ENCODE measurements at regions not wholly inside any gene's neighbourhood (a gene's known extent, or its start where the extent isn't known, plus 50 kb on each side); places are given as distances from the start of the nearest gene placed in this dataset.

DNA sequence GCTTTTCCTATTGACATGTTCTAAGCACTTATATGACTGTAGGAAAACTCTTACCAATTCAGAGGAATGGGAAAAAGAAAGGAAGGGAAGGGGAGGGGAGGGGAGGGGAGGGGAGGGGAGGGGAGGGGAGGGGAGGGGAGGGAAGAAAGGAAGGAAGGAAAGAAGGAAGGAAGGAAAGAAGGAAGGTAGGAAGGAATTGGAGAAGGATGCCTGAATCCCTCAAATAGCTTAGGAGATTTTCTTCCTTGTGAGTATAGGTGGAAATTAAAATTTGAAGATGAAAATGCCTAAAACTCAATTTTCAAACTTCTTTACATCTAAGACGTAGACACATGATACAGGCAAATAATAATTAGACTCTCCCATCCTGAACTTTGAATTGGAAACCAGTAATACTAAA, 463.1 kb downstream of the SATB2 start:
- Histone ChIP-seq H3K4me2 (ENCODE audit: insufficient read depth, low read length) (no peak overlapping the region), H3K9me1 (ENCODE audit: control insufficient read depth, insufficient read depth, low read length) (no peaks in the 10 kb centered on the region), H3K27me3 (ENCODE audit: control insufficient read depth in 2 of 2, insufficient read depth in 2 of 2, low read length in 2 of 2) (no peaks in the 10 kb centered on the region), H3K4me3 (no peak overlapping the region), H3K4me1 (replicated peaks in 1 of 2; ENCODE audit: control insufficient read depth in 2 of 2, insufficient read depth in 2 of 2, low read length in 2 of 2) (no peaks in the 10 kb centered on the region), H3K79me2 (ENCODE audit: control insufficient read depth, insufficient read depth, low read length) (no peaks in the 10 kb centered on the region), H3K27ac (ENCODE audit: extremely low read depth, low read depth, low read length) (no peak overlapping the region), H3K9me3 (replicated peaks; ENCODE audit: control insufficient read depth, insufficient read depth, low read depth, low read length) (no peaks in the 10 kb centered on the region), H2AFZ (ENCODE audit: low read depth, low read length) (no peak overlapping the region), H4K20me1 (replicated peaks; ENCODE audit: control insufficient read depth, insufficient read depth, low read length) (no peaks in the 10 kb centered on the region), H3K9ac (ENCODE audit: insufficient read depth in 1 of 2, low read depth in 2 of 2, low read length in 2 of 2) (no peak overlapping the region), H3K36me3 (ENCODE audit: control insufficient read depth, insufficient read depth, low read length) (no peaks in the 10 kb centered on the region)
- WGBS (ENCODE audit: insufficient coverage, low coverage, missing lambda C conversion rate) = no CpG with 5 or more reads among the region's 1 CpG
- in situ Hi-C loops (cut with MboI) = no loop called here
- DNase-seq (ENCODE audit: extremely low read depth in 1 of 4, low spot score in 3 of 4) = no peak
- TF ChIP-seq ZSCAN32 (CRISPR knock-in tag; IDR thresholded peaks at IDR 0.05) (no peak), MEF2A (IDR thresholded peaks at IDR 0.05; ENCODE audit: control insufficient read depth, low read depth, low read length) (no peak)
- ChIA-PET POLR2A (no interaction called here), CTCF (ENCODE audit: low intra/inter-chr PET ratio) (no interaction called here)
- FAIRE-seq = no peak
- BruUV-seq (replicated peaks) = no TSS peak
- intact Hi-C loops (cut with micrococcal nuclease) = no loop called here
- no peak for ATAC-seq

DNA sequence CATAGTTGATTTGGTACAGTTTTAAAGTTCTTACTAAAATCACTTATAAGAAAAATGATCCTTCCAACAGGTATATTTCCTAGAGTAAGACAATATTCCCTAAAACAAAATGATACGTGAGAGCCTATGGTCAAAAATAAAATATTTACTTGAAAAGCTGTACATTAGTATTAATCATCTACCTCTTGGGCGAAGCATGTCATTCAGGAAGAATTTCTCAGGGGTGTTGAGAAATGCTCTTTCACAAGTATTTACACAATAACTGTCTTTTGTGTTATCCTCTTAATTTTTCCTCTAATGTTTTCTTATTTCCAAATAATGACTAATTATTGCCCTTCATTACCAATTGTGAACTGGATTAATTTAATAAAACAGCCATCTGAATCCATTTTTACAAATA, 466.3 kb downstream of the SATB2 start:
- TF ChIP-seq, protein P1, sequence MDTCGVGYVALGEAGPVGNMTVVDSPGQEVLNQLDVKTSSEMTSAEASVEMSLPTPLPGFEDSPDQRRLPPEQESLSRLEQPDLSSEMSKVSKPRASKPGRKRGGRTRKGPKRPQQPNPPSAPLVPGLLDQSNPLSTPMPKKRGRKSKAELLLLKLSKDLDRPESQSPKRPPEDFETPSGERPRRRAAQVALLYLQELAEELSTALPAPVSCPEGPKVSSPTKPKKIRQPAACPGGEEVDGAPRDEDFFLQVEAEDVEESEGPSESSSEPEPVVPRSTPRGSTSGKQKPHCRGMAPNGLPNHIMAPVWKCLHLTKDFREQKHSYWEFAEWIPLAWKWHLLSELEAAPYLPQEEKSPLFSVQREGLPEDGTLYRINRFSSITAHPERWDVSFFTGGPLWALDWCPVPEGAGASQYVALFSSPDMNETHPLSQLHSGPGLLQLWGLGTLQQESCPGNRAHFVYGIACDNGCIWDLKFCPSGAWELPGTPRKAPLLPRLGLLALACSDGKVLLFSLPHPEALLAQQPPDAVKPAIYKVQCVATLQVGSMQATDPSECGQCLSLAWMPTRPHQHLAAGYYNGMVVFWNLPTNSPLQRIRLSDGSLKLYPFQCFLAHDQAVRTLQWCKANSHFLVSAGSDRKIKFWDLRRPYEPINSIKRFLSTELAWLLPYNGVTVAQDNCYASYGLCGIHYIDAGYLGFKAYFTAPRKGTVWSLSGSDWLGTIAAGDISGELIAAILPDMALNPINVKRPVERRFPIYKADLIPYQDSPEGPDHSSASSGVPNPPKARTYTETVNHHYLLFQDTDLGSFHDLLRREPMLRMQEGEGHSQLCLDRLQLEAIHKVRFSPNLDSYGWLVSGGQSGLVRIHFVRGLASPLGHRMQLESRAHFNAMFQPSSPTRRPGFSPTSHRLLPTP (IDR thresholded peaks at IDR 0.05; ENCODE audit: borderline replicate concordance, extremely low read depth, insufficient read length) = no peak
- TF ChIP-seq NCOA6 (IDR thresholded peaks at IDR 0.05) = no peak
- Histone ChIP-seq H3K4me1 (replicated peaks in 1 of 2; ENCODE audit: control insufficient read depth in 2 of 2, insufficient read depth in 2 of 2, low read length in 2 of 2) (no peaks in the 10 kb centered on the region), H3K4me3 (no peak overlapping the region), H3K9me3 (replicated peaks; ENCODE audit: control insufficient read depth, insufficient read depth, low read depth, low read length) (no peaks in the 10 kb centered on the region), H3K9ac (ENCODE audit: insufficient read depth in 1 of 2, low read depth in 2 of 2, low read length in 2 of 2) (no peak overlapping the region), H3K36me3 (ENCODE audit: control insufficient read depth, insufficient read depth, low read length) (no peaks in the 10 kb centered on the region), H3K4me2 (ENCODE audit: insufficient read depth, low read length) (no peak overlapping the region), H3K27ac (ENCODE audit: extremely low read depth, low read depth, low read length) (no peak overlapping the region), H3K9me1 (ENCODE audit: control insufficient read depth, insufficient read depth, low read length) (no peaks in the 10 kb centered on the region), H4K20me1 (replicated peaks; ENCODE audit: control insufficient read depth, insufficient read depth, low read length) (no peaks in the 10 kb centered on the region), H3K79me2 (ENCODE audit: control insufficient read depth, insufficient read depth, low read length) (no peaks in the 10 kb centered on the region), H2AFZ (ENCODE audit: low read depth, low read length) (no peak overlapping the region), H3K27me3 (ENCODE audit: control insufficient read depth in 2 of 2, insufficient read depth in 2 of 2, low read length in 2 of 2) (no peaks in the 10 kb centered on the region)
- CTCF ChIA-PET (ENCODE audit: low intra/inter-chr PET ratio) = no interaction called here
- FAIRE-seq (no peak), DNase-seq (ENCODE audit: extremely low read depth in 1 of 4, low spot score in 3 of 4) (no peak), ATAC-seq (no peak)
- no TSS peak for BruUV-seq (replicated peaks)
- WGBS (ENCODE audit: insufficient coverage, low coverage, missing lambda C conversion rate) = 0% methylated on average over 2 of the region's 2 CpGs
- POLR2A ChIA-PET = no interaction called here
- in situ Hi-C loops (cut with MboI) (no loop called here), intact Hi-C loops (cut with micrococcal nuclease) (no loop called here)
